ENCODE measurements at regions not wholly inside any gene's neighbourhood (a gene's known extent, or its start where the extent isn't known, plus 50 kb on each side); places are given as distances from the start of the nearest gene placed in this dataset.
A peak's percentile ranks its signal among the peaks of the same experiment; 100 is the strongest.

DNA sequence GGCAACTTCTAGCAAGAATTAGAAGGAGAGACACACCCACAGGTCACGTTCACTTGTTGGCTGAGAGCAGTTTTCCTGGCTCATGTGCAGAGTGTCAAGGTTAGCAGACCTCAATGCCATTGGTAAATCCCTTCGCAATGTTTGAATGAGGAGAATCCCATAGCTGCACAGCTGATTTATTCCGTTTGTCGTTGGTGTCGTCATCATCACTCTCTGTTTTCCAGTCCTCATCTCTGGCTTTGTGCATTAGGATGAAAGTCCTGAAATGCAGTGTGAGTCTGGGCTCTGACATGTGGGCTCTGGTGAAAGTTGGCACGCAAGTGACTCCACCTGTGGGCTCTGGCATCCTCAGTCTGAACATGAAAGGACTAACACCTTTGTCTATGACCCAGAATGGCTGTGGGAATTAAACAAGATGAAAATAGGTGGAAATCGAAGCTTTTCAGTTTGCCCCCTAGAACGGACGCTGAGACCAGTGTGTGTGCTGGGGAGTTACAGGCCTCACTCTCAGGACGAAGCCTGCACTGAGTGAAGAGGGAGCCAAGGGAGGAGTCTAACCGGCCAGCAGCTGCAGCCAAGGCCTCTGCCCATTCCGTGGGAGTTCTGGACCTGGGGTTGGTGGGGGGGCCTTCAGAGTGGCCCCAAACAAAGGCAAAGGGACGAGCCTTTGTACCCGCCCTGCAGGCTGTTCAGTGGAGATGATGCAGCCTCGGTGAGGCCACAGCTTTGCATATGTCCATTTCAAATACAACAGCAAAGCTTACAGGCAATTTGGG is 74.8 kb upstream of the ZNF516 start:
- 84% methylated on average over 15 of the region's 15 CpGs for WGBS
- H3K36me3 ChIP-seq (ENCODE audit: insufficient read depth), result no peaks in the 10 kb centered on the region
- H3K4me1 ChIP-seq (ENCODE audit: insufficient read depth), result no peaks in the 10 kb centered on the region
- no peak for DNase-seq (ENCODE audit: extremely low spot score)
- H3K4me3 ChIP-seq (ENCODE audit: low read depth, low read length), result no peak overlapping the region
- no peak overlapping the region for H3K27ac ChIP-seq (ENCODE audit: low read depth)

- 87% methylated on average over 1 of the region's 1 CpG for WGBS
- Histone ChIP-seq H3K36me3 (ENCODE audit: insufficient read depth) (no peaks in the 10 kb centered on the region), H3K27ac (ENCODE audit: low read depth) (no peak overlapping the region), H3K4me3 (ENCODE audit: low read depth, low read length) (no peak overlapping the region), H3K4me1 (ENCODE audit: insufficient read depth) (no peaks in the 10 kb centered on the region)
- DNase-seq (ENCODE audit: extremely low spot score), result no peak
Observed at GRCh38 chr18:76568731-76569130, 73.7 kb upstream of the ZNF516 start.

DNA sequence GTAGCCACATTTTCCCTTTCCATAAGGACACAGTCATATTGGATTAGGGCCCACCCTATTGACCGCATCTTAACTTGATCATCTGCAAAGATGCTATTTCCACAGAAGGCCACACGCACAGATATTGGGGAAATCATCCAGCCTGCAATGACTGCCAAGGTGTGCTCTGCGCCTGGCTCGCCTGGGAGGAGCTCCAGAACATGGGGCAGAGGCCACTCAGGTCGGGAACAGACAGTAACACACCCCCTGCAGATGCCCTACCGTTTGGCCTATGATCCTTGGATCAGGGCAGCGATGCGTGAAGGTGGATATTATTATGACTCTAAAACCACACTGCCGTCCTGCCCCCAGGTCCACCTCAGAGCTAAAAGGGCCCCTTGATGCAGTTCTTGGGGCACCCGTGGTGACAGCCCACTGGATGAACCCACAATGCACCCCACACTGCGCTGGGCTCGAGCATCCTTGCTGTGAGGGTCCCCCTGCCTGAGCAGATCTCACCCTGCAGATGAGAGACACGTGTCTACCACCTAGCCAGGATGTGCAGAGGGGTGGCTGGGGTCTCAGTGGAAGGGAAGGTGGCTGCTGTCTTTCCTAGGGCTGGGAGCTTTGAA is 72.9 kb upstream of the ZNF516 start:
- Histone ChIP-seq H3K27ac (ENCODE audit: low read depth) (no peak overlapping the region), H3K36me3 (ENCODE audit: insufficient read depth) (no peaks in the 10 kb centered on the region), H3K4me1 (ENCODE audit: insufficient read depth) (no peaks in the 10 kb centered on the region), H3K4me3 (ENCODE audit: low read depth, low read length) (no peak overlapping the region)
- WGBS, result 88% methylated on average over 13 of the region's 13 CpGs
- no peak for DNase-seq (ENCODE audit: extremely low spot score)

GRCh38 chr18:76566987-76567386 is 71.9 kb upstream of the ZNF516 start:
- no peaks in the 10 kb centered on the region for H3K4me1 ChIP-seq (ENCODE audit: insufficient read depth)
- peak overlapping the region; percentile 35 for H3K27ac ChIP-seq (ENCODE audit: low read depth)
- 84% methylated on average over 5 of the region's 5 CpGs for WGBS
- H3K4me3 ChIP-seq (ENCODE audit: low read depth, low read length), result no peak overlapping the region
- DNase-seq (ENCODE audit: extremely low spot score), result no peak
- H3K36me3 ChIP-seq (ENCODE audit: insufficient read depth), result no peaks in the 10 kb centered on the region

- peak; percentile 83 for DNase-seq (ENCODE audit: extremely low spot score)
- Histone ChIP-seq H3K27ac (ENCODE audit: low read depth) (peak overlapping the region; percentile 68), H3K36me3 (ENCODE audit: insufficient read depth) (no peaks in the 10 kb centered on the region), H3K4me3 (ENCODE audit: low read depth, low read length) (peak overlapping the region; percentile 32), H3K4me1 (ENCODE audit: insufficient read depth) (no peaks in the 10 kb centered on the region)
- 22% methylated on average over 23 of the region's 23 CpGs for WGBS
Observed at GRCh38 chr18:76565238-76566173, 70.5 kb upstream of the ZNF516 start.

- no peak for DNase-seq (ENCODE audit: extremely low spot score)
- Histone ChIP-seq H3K4me3 (ENCODE audit: low read depth, low read length) (no peak overlapping the region), H3K27ac (ENCODE audit: low read depth) (peak overlapping the region; percentile 39), H3K4me1 (ENCODE audit: insufficient read depth) (no peaks in the 10 kb centered on the region), H3K36me3 (ENCODE audit: insufficient read depth) (no peaks in the 10 kb centered on the region)
- WGBS, result 37% methylated on average over 4 of the region's 4 CpGs
Observed at GRCh38 chr18:76564655-76565237, 69.7 kb upstream of the ZNF516 start.

- H3K27ac ChIP-seq (ENCODE audit: low read depth), result no peak overlapping the region
- H3K36me3 ChIP-seq (ENCODE audit: insufficient read depth), result no peaks in the 10 kb centered on the region
- no peaks in the 10 kb centered on the region for H3K4me1 ChIP-seq (ENCODE audit: insufficient read depth)
- no peak overlapping the region for H3K4me3 ChIP-seq (ENCODE audit: low read depth, low read length)
- WGBS, result 88% methylated on average over 8 of the region's 8 CpGs
- no peak for DNase-seq (ENCODE audit: extremely low spot score)
Observed at GRCh38 chr18:76564117-76564516, 69.1 kb upstream of the ZNF516 start.

DNA sequence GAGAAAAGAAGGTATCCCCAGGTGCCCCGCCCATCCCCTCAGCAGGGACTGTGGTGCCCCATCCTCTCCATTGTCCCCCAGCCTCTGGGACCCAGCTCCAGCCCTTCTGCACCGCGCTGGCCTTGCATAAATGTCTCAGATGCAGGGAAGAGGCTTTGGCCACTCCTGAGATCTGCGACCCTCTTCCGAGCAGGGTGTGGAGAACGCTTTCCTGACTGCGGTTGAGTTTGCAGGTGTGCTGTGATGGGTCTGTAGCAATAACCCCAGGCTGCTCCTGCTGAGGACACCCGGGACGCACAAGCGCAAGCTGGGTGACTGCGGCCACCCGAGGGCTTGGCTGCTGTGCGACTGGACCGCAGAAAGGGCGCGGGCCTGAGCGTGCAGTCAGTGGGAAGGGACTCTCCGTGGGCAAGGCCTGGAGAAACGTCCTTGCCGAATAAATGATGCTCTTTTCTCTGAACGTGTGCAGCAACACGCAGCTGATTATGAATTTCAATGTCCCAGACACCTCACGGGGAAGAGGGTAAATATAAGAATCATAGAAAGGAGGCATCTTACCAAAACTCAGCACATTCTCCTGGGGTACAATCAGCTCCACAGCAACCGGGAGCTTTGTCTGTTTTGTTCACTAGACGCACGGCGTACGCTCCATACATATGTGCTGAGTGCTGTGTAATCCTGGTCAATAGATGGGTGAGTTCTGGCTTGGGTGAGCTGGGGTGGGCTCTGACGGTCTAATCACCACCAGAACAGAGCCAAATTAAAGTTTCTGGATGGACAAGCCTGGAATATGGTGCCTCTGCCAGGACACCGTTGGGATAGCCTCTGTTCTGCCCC is 67.5 kb upstream of the ZNF516 start:
- DNase-seq (ENCODE audit: extremely low spot score), result no peak
- Histone ChIP-seq H3K4me1 (ENCODE audit: insufficient read depth) (no peaks in the 10 kb centered on the region), H3K27ac (ENCODE audit: low read depth) (no peak overlapping the region), H3K4me3 (ENCODE audit: low read depth, low read length) (no peak overlapping the region), H3K36me3 (ENCODE audit: insufficient read depth) (no peaks in the 10 kb centered on the region)
- 97% methylated on average over 30 of the region's 30 CpGs for WGBS

GRCh38 chr18:76558881-76559667 is 64.0 kb upstream of the ZNF516 start:
- Histone ChIP-seq H3K27ac (ENCODE audit: low read depth) (no peak overlapping the region), H3K4me1 (ENCODE audit: insufficient read depth) (no peaks in the 10 kb centered on the region), H3K4me3 (ENCODE audit: low read depth, low read length) (no peak overlapping the region), H3K36me3 (ENCODE audit: insufficient read depth) (no peaks in the 10 kb centered on the region)
- WGBS, result 72% methylated on average over 18 of the region's 18 CpGs
- no peak for DNase-seq (ENCODE audit: extremely low spot score)

DNA sequence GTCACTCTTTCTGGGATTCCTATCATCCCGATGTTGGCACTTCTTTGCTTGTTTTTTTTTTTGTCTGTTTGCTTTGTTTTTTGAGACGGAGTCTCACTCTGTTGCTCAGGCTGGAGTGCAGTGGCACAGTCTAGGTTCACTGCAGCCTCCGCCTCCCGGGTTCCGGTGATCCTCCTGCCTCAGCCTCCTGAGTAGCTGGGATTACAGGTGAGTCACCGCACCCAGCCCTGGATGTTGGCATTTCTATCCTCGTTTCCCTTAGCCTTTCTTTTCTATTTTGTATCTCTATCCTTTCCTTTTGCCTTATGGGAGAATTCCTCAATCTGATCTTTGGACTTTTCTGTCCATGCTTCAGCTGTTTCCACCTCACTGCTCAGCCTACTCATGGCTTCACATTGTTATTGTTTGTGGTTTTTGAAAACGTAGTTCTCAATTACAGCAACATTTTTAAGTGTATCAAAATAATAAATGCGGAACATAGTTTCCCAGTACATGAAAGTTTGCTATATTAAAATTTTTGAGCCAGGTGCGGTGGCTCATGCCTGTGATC is 62.1 kb upstream of the ZNF516 start:
- Histone ChIP-seq H3K4me3 (ENCODE audit: low read depth, low read length) (no peak overlapping the region), H3K27ac (ENCODE audit: low read depth) (no peak overlapping the region), H3K4me1 (ENCODE audit: insufficient read depth) (no peaks in the 10 kb centered on the region), H3K36me3 (ENCODE audit: insufficient read depth) (no peaks in the 10 kb centered on the region)
- WGBS, result 89% methylated on average over 10 of the region's 10 CpGs
- no peak for DNase-seq (ENCODE audit: extremely low spot score)

DNA sequence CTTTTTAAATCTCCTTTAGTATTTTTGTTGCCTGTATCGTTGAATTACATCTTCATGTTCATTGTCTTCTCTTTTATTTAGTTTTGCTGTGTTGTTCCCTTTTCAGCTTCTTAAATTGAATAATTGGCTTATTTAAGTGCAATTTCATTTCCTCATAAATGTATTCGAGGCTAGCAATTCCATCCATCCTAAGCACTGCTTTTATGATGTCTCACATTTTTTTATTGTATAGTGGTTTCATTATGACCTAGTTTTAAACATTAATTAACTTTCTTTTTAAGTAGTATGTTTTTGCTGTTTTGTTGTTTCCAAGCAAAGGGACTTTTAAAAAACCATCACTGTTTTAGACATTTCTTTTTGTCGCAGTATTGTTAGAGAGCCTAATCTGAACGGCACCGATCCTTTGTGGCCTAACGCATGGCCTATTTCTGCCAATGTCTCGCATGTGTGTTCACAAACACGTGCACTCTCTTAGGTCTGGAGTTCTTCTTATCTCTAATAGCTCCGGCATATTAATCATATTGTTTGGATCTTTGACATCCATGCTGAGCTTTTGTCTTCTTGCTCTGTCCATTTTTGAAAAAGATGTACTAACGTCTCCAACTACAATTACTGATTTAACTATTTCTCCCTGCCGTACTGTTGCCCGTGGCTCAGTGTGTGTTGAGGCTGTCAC is 59.6 kb upstream of the ZNF516 start:
- Histone ChIP-seq H3K27ac (ENCODE audit: low read depth) (no peak overlapping the region), H3K36me3 (ENCODE audit: insufficient read depth) (no peaks in the 10 kb centered on the region), H3K4me3 (ENCODE audit: low read depth, low read length) (no peak overlapping the region), H3K4me1 (ENCODE audit: insufficient read depth) (no peaks in the 10 kb centered on the region)
- no peak for DNase-seq (ENCODE audit: extremely low spot score)
- 65% methylated on average over 12 of the region's 12 CpGs for WGBS
